NB4 (cell line): ENCODE measurements at regions not wholly inside any gene's neighbourhood (a gene's known extent, or its start where the extent isn't known, plus 50 kb on each side); places are given as distances from the start of the nearest gene placed in this dataset.

Source experiments
- DNase-seq: peaks from one replicate; pipeline ENCODE4 v3.0.0; 2010; ENCODE audit warnings: low read depth
- H3K4me3 ChIP-seq: one replicate; pipeline ENCODE4 v1.5.1; 2011; ENCODE audit warnings: mild to moderate bottlenecking, low read depth, low read length, moderate library complexity
- CTCF ChIP-seq: IDR thresholded peaks from one replicate; pipeline ENCODE4 v1.5.1; 2012; ENCODE audit warnings: low read depth, low read length
- MAX ChIP-seq: IDR thresholded peaks from 2 replicates; pipeline ENCODE4 v1.6.1; 2011; ENCODE audit warnings: low read depth, low read length
- MYC ChIP-seq: IDR thresholded peaks from 2 replicates; pipeline ENCODE4 v1.6.1; 2011; ENCODE audit warnings: low read depth, low read length
- POLR2A ChIP-seq: IDR thresholded peaks from 2 replicates; pipeline ENCODE4 v1.6.1; 2011; ENCODE audit warnings: mild to moderate bottlenecking; ENCODE audit not compliant: insufficient read length; ENCODE audit errors: extremely low read depth

GRCh38 chr5:133876266-133876665, 92.2 kb downstream of the C5orf15 start:
- no peak for DNase-seq
- no peak for TF ChIP-seq CTCF
- TF ChIP-seq MYC: no peak
- TF ChIP-seq MAX: no peak
- no peak for TF ChIP-seq POLR2A

GRCh38 chr5:133875179-133875578, 93.2 kb downstream of the C5orf15 start:
- no peak for DNase-seq
- TF ChIP-seq MAX (no peak), MYC (no peak), CTCF (no peak), POLR2A (no peak)
- H3K4me3 ChIP-seq: no peak overlapping the region

More at GRCh38 chr5:133876266-133876665, 92.2 kb downstream of the C5orf15 start:
- no peak overlapping the region for H3K4me3 ChIP-seq

- H3K4me3 ChIP-seq: no peak overlapping the region
- TF ChIP-seq POLR2A: no peak
- DNase-seq: no peak
Observed at GRCh38 chr5:133873449-133873848, 95.0 kb downstream of the C5orf15 start.

GRCh38 chr5:133870661-133871060, 97.8 kb downstream of the C5orf15 start:
- TF ChIP-seq POLR2A: no peak
- no peak for TF ChIP-seq CTCF
- no peak for TF ChIP-seq MYC
- no peak for TF ChIP-seq MAX
- no peak overlapping the region for H3K4me3 ChIP-seq
- no peak for DNase-seq

GRCh38 chr5:133869519-133870335, 98.7 kb downstream of the C5orf15 start:
- no peak overlapping the region for H3K4me3 ChIP-seq
- DNase-seq: no peak
- TF ChIP-seq POLR2A (no peak), MAX (no peak)

GRCh38 chr5:133868946-133869518, 99.4 kb downstream of the C5orf15 start:
- TF ChIP-seq POLR2A (no peak), MAX (no peak), CTCF (peak; percentile 76), MYC (no peak)
- peak; percentile 70 for DNase-seq
- no peak overlapping the region for H3K4me3 ChIP-seq
